GM23248 (cell line): ENCODE measurements at regions not wholly inside any gene's neighbourhood (a gene's known extent, or its start where the extent isn't known, plus 50 kb on each side); places are given as distances from the start of the nearest gene placed in this dataset.

Experiments used
- EZH2 ChIP-seq: fragments of 200-600 bp; sonication (generic); IDR thresholded peaks from 2 replicates; pipeline ENCODE4 v1.6.1; 2018; ENCODE audit warnings: antibody characterized with exemption, mild to moderate bottlenecking; ENCODE audit not compliant: insufficient read depth, poor library complexity, severe bottlenecking
- EZH2phosphoT487 ChIP-seq: fragments of 200-600 bp; sonication (generic); IDR thresholded peaks from 2 replicates; pipeline ENCODE4 v1.6.1; 2018; ENCODE audit warnings: antibody characterized with exemption, moderate library complexity, mild to moderate bottlenecking, low read depth; ENCODE audit not compliant: insufficient read depth

GRCh38 chr20:60990061-60990460 is 262.0 kb upstream of the CDH4 start:
- no peak for TF ChIP-seq EZH2
- no peak for TF ChIP-seq EZH2phosphoT487
